ENCODE measurements at regions not wholly inside any gene's neighbourhood (a gene's known extent, or its start where the extent isn't known, plus 50 kb on each side); places are given as distances from the start of the nearest gene placed in this dataset.

- TF ChIP-seq CTCF (conservative IDR thresholded peaks at IDR 0.05) (no peak), EZH2 (IDR thresholded peaks at IDR 0.05; ENCODE audit: low read depth) (no peak)
Measured at GRCh38 chr1:8116894-8117264, 90.8 kb upstream of the ERRFI1 start.

Measured in PC-9 (cell line).